ES-I3 (cell line): ENCODE measurements at regions not wholly inside any gene's neighbourhood (a gene's known extent, or its start where the extent isn't known, plus 50 kb on each side); places are given as distances from the start of the nearest gene placed in this dataset.
"Not testable (repeated sequence)": the region's sequence is repeated elsewhere in the genome, so short reads cannot be mapped to it uniquely, and the experiment has no call there.

Experiments used
- H3K36me3 ChIP-seq: 2 replicates; pipeline ENCODE4 v1.6.1; 2013; ENCODE audit warnings: mild to moderate bottlenecking, low read length, control low read depth, moderate library complexity; ENCODE audit not compliant: insufficient read depth
- H3K4me1 ChIP-seq: 2 replicates; pipeline ENCODE4 v1.6.1; 2013; ENCODE audit warnings: mild to moderate bottlenecking, control low read depth, low read length; ENCODE audit not compliant: insufficient read depth
- H3K9ac ChIP-seq: 2 replicates; pipeline ENCODE4 v1.6.1; 2013; ENCODE audit warnings: low read depth, mild to moderate bottlenecking, low read length, moderate library complexity
- H3K9me3 ChIP-seq: 2 replicates; pipeline ENCODE4 v1.6.1; 2013; ENCODE audit warnings: mild to moderate bottlenecking, low read length, moderate library complexity; ENCODE audit not compliant: control insufficient read depth, insufficient read depth

DNA sequence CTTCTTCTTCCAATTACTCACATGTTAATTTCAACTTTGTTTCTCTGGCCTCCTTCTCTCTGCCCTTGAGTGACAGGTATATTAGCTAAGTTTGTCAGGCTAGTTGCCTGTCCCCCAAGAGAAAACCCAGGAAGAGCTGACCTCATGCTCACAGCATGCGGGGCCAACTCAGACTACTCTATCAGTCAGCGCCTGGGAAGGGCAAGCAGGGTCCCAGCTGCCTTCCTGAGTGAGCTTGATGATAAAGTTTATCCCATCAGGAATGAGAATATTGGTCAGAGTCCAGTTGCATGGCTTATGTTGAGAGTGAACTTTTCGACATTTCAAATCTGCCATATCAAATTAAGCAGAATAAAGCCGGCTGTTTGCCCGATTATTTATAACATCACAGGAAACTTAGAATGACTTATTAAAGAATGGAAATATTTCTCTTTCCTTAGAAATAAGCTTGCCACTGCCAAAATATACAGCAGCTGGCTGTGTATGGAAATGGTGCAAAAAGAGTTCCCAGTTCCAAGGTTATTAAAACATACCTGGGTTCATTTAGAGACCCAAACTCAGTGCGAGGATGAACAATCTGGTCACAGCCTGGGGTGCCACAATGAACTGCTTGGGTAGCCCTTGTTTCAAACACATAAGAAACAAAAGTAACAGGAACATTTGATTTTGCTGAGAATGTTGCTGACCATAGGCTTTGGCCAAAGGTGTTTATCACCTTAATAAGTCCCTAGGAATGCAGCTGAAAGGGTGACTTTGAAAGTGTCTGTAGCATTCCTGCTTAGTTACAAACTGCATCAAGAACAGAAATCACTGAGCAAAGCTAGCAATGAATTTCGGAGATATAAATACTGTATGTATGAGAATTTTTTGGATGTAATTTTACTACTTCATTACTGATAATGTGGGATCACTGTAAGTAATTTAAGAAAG is 1553.8 kb upstream of the FLRT2 start:
- Histone ChIP-seq H3K36me3 (no peaks in the 10 kb centered on the region), H3K9ac (no peak overlapping the region), H3K4me1 (0 out of 2 replicates have a peak, but pooled peaks cover 5% of the 10 kb centered on the region), H3K9me3 (no peaks in the 10 kb centered on the region)

DNA sequence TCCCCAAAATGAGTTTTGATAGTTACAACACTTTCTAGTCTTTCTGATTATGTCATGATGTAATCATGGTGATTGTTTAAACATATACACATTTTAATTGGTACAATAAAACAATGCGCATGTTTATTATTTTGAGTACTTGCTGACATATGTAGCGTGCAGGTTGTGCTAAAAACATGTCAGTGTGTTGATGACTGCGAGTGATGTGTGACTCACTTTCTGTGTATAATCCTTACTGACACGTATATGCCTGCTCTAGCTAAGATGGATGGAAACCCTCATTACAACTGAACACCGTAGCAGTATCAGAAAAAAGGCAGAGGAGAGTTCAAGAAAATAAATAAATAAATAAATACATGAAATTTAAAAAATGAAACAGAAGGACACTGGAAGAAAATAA is 1552.4 kb upstream of the FLRT2 start:
- 0 out of 2 replicates have a peak, but pooled peaks cover 5% of the 10 kb centered on the region for H3K4me1 ChIP-seq
- no peaks in the 10 kb centered on the region for H3K9me3 ChIP-seq
- H3K9ac ChIP-seq, result no peak overlapping the region
- no peaks in the 10 kb centered on the region for H3K36me3 ChIP-seq

DNA sequence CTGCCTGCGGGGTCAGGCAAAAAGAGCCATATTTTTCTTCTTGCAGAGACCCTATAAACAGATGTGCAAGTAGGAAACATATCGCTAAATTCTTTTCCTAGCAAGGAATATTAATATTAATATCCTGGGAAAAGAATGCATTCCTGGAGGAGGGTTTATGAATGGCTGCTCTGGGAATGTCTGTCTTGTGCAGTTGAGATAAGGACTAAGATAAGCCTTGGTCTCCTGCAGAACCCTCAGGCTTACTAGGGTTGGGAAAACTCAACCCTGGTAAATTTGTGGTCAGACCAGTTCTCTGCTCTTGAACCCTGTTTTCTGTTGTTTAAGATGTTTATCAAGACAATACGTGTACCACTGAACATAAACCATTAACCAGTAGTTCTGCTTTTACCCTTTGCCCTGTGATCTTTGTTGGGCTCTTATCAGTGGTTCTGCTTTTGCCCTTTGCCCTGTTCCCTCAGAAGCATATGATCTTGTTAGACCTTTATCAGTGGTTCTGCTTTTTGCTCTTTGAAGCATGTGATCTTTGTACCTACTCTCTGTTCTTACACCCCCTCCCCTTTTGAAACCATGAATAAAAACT is 1548.2 kb upstream of the FLRT2 start:
- not testable (repeated sequence) for H3K4me1 ChIP-seq, H3K9ac ChIP-seq, H3K36me3 ChIP-seq, H3K9me3 ChIP-seq

DNA sequence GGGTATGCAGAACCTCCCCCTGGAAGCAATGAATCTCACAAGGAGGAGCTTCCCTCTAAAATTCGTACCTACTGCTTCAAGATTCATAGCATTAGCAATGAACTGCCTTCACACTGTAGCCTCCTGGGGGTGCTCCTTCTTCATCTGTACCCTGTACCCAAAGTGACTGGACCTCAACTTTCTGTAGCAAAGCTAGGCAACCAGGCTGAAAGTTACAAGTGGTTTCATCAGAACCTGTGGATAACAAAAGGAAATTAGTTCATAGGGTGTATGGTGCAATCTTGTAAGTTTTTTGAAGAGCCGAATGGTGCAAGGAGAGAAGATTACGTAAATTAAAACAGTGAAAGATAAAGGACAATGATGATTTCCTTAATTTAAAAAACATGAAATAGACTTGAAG is 1541.7 kb upstream of the FLRT2 start:
- H3K4me1 ChIP-seq, result no peaks in the 10 kb centered on the region
- no peaks in the 10 kb centered on the region; the same call in 1 of the 2 replicates for H3K9me3 ChIP-seq
- H3K36me3 ChIP-seq, result no peaks in the 10 kb centered on the region
- no peak overlapping the region for H3K9ac ChIP-seq

DNA sequence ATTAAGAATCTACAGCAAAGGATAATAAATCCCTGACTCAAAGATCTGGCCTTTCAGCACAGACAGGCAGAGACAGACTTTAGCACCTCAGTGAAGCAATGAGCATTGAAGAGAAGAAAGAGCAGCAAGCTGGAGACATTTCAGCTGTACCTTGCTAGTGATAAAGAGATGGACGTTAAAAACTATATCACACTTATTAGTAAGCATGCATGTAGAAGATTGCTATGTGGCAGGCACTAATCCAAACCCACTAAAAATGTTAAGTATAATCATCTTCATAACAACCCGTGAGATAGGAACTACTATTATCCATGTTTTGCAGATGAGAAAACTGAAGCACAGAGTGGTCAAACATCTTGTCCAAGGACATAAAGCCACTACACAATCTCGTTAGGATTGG is 1538.3 kb upstream of the FLRT2 start:
- no peaks in the 10 kb centered on the region for H3K36me3 ChIP-seq
- no peak overlapping the region for H3K9ac ChIP-seq
- H3K9me3 ChIP-seq, result no peaks in the 10 kb centered on the region; the same call in 1 of the 2 replicates
- no peaks in the 10 kb centered on the region for H3K4me1 ChIP-seq

DNA sequence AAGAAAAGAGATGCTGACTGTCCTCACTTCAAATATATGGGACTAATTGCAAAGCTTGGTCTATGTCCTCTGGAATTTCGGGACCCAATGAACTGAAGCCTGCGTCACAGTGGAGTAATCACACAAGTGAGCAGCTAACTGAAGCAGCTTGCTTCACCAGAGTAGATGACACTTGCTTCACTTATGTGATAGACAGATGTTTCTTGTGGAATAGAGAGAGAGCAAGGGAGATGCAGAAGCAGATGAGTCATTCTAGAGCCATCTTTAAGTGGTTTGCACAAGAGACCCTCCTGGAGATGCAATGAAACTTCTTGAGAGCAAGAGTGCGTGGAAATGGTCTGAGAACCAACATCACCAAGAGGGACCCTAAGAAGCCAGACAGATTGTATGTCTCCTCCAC is 1537.1 kb upstream of the FLRT2 start:
- Histone ChIP-seq H3K9me3 (no peaks in the 10 kb centered on the region; the same call in 1 of the 2 replicates), H3K36me3 (no peaks in the 10 kb centered on the region), H3K4me1 (no peaks in the 10 kb centered on the region), H3K9ac (no peak overlapping the region)

DNA sequence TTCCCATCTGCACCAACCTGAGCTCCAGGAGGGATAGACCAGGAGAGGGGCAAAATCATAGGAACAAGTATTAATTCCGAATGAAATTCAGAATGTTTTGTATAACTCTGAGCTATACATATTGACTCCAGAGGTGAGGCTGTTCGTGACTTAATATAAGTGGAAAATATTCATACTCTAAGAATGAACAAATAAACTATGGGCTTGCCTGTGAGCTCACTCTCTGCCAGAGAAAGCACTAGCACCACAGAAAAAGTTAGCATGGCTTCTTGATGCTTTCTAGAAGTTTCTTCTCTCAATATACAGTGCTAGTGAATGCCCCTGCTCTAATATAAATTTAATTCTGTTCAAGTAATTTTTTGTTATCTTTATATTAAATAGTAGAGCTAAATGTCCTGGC is 1536.4 kb upstream of the FLRT2 start:
- H3K4me1 ChIP-seq, result no peaks in the 10 kb centered on the region
- H3K9me3 ChIP-seq, result no peaks in the 10 kb centered on the region; the same call in 1 of the 2 replicates
- no peak overlapping the region for H3K9ac ChIP-seq
- H3K36me3 ChIP-seq, result no peaks in the 10 kb centered on the region

DNA sequence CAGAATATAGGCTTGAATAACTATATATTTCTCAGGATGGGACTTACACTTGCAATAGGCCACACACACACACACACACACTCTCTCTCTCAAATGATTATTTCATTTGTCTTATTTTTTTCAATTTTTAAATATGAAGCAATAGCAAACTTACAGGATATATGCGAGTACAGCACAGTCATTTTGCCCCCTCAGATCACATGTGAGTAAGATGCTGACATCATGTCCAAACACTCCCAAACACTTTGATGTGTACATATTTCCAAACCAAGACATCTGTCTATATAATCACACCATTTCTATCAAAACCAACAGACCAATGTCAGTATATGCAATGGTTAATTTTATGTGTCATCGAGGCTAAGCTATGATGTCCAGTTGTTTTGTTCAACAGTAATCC is 1535.9 kb upstream of the FLRT2 start:
- no peaks in the 10 kb centered on the region for H3K36me3 ChIP-seq
- H3K9ac ChIP-seq, result no peak overlapping the region
- no peaks in the 10 kb centered on the region for H3K4me1 ChIP-seq
- H3K9me3 ChIP-seq, result no peaks in the 10 kb centered on the region; the same call in 1 of the 2 replicates

DNA sequence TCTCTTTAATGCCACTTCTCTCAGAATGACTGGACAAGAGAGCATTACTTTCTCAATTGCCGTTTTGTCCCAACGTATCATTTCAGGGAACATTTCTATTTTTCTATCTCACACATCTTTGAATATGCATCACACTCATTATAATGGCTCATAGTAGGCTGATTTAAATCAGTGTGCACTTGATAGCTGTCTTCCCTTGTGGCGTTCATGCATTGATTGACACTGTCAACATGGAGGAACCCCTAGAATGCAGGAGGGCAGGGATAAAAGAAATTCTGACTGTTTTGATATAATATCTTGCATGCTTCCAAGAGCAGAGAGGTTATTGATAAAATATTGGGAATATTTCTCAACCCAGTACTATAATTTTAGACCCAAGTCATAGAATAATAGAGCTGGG is 1528.9 kb upstream of the FLRT2 start:
- H3K4me1 ChIP-seq, result no peaks in the 10 kb centered on the region
- H3K9me3 ChIP-seq, result no peaks in the 10 kb centered on the region
- no peak overlapping the region for H3K9ac ChIP-seq
- no peaks in the 10 kb centered on the region for H3K36me3 ChIP-seq

DNA sequence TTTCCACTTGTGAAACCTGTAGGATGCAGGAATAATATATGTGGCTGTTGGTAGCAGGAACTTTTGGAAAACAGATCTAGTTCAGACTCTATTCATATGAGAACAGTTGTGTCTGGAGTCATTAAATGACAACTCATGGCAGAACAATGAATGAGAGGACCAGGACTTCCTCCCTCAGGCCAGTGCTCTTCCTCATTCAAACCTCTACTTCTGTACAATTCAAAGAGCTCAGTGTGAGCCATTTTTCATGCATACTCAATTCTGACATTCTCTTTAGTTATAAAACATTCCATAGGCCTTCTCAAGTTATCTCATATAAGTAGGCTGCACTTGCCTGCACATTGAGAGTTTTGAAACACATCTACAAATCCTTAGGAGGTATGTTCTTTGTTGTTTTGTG is 1526.6 kb upstream of the FLRT2 start:
- Histone ChIP-seq H3K9me3 (no peaks in the 10 kb centered on the region), H3K9ac (no peak overlapping the region), H3K4me1 (no peaks in the 10 kb centered on the region), H3K36me3 (no peaks in the 10 kb centered on the region)

DNA sequence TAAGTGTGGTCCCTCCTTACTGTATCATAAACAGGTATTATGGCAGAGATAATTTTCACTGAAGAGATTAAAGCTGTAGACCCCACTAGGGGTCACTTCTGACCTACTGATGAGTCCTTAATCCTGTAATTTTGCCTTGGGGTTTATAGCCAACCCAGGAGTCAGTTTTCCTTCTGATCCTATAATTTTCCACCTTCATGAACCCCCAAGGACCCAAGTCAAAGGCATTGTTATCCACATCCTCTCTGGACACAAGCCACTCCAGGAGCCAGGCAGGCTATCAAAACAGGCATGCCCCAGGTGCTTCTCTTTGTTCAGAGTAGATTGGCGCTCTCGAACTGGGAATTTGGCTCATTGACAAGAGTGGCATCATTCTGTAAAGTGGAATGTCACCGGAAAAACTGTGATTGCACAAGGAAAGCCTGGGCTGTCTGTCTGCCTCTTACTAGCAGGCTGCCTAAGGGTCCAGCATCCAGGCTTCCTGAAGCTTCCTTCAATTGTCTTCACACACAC is 1523.2 kb upstream of the FLRT2 start:
- no peak overlapping the region for H3K9ac ChIP-seq

DNA sequence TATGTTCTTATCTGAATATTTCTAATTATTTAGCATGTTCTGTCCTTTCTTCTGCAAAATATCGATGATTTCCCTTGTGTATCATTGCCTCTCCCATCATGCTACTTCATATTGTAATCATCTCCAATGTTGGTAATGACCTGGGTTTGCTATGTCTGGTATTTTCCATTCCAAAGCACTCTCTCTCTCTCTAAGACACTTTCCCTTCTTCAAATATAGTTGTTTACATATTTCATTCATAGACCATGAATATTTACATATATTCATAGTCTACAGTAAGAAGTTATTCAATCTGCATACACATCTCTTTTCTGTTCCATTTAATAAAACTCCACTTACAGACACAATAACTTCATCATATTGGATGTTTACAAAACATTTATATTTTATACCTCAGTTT is 1516.5 kb upstream of the FLRT2 start:
- no peaks in the 10 kb centered on the region for H3K9me3 ChIP-seq
- no peaks in the 10 kb centered on the region for H3K36me3 ChIP-seq
- no peak overlapping the region for H3K9ac ChIP-seq
- no peaks in the 10 kb centered on the region for H3K4me1 ChIP-seq

More for the DNA sequence above, 1523.2 kb upstream of the FLRT2 start:
- Histone ChIP-seq H3K9me3 (no peaks in the 10 kb centered on the region), H3K36me3 (no peaks in the 10 kb centered on the region), H3K4me1 (no peaks in the 10 kb centered on the region)

DNA sequence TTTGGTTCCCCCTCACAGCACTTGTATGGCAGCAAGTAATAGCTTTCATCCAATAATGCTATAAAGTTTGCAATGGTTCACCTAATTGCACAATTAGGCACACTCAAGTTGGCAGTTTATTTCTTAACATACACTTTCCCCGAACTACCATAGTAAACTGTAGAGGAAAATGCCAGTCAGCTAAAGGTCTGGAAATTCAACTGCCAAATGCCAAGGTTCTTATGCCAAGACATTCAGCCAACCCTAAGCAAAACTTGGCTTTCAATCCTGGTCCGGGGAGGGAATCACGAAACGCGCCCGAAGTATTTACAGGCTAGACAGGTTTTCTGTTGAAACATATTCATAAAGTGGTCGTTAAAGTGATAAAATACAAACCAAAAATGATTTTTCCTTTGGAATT is 1512.4 kb upstream of the FLRT2 start:
- Histone ChIP-seq H3K36me3 (no peaks in the 10 kb centered on the region), H3K4me1 (no peaks in the 10 kb centered on the region), H3K9ac (no peak overlapping the region), H3K9me3 (no peaks in the 10 kb centered on the region)

DNA sequence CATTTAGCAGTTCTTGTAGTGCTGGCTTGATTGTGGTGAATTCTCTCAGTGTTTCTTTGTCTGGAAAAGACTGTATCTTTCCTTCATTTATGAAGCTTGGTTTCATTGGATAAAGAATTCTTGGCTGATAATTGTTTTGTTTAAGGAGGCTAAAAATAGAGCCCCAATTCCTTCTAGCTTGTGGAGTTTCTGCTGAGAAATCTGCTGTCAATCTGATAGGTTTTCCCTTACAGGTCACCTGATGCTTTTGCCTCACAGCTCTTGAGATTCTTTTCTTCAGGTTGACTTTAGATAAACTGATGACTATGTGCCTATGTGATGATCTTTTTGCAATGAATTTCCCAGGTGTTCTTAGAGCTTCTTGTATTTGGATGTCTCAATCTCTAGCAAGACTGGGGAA is 1508.5 kb upstream of the FLRT2 start:
- Histone ChIP-seq H3K36me3 (no peaks in the 10 kb centered on the region), H3K9ac (no peak overlapping the region), H3K9me3 (no peaks in the 10 kb centered on the region), H3K4me1 (no peaks in the 10 kb centered on the region)
